ENCODE measurements at regions not wholly inside any gene's neighbourhood (a gene's known extent, or its start where the extent isn't known, plus 50 kb on each side); places are given as distances from the start of the nearest gene placed in this dataset.

- TF ChIP-seq, protein P1, sequence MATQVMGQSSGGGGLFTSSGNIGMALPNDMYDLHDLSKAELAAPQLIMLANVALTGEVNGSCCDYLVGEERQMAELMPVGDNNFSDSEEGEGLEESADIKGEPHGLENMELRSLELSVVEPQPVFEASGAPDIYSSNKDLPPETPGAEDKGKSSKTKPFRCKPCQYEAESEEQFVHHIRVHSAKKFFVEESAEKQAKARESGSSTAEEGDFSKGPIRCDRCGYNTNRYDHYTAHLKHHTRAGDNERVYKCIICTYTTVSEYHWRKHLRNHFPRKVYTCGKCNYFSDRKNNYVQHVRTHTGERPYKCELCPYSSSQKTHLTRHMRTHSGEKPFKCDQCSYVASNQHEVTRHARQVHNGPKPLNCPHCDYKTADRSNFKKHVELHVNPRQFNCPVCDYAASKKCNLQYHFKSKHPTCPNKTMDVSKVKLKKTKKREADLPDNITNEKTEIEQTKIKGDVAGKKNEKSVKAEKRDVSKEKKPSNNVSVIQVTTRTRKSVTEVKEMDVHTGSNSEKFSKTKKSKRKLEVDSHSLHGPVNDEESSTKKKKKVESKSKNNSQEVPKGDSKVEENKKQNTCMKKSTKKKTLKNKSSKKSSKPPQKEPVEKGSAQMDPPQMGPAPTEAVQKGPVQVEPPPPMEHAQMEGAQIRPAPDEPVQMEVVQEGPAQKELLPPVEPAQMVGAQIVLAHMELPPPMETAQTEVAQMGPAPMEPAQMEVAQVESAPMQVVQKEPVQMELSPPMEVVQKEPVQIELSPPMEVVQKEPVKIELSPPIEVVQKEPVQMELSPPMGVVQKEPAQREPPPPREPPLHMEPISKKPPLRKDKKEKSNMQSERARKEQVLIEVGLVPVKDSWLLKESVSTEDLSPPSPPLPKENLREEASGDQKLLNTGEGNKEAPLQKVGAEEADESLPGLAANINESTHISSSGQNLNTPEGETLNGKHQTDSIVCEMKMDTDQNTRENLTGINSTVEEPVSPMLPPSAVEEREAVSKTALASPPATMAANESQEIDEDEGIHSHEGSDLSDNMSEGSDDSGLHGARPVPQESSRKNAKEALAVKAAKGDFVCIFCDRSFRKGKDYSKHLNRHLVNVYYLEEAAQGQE (IDR thresholded peaks at IDR 0.05; ENCODE audit: insufficient read depth in 1 of 2, low read depth in 2 of 2, low read length in 1 of 2), result no peak
- TF ChIP-seq CTCF (IDR thresholded peaks at IDR 0.05), result peak; percentile 80
- TF ChIP-seq POLR2AphosphoS5 (IDR thresholded peaks at IDR 0.05; ENCODE audit: low read depth, low read length), result no peak
Observed at GRCh38 chr4:83771113-83771705, 235.3 kb downstream of the GPAT3 start.
